ENCODE measurements at regions not wholly inside any gene's neighbourhood (a gene's known extent, or its start where the extent isn't known, plus 50 kb on each side); places are given as distances from the start of the nearest gene placed in this dataset.

DNA sequence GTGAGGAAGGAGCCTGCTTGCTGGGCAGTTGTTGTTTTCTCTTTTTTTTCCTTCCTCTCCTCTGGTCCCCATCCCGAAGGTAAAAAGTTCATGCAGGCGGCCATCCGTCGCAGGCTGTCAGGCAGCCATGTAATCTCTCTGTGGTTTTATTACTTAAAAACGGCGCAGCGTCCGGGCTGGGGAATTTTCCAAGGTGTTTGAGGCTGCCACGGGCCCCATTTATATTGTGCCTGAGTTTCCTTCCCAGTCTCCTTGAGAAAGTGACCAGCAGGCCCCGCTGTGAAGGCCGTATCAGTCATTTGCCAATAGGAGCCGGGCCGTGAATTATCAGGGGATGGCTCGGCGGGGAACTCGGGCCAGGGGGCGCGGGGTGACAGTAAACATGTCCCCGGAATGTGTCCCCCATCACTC is 289.7 kb downstream of the PBX3 start:
- H3K27me3 ChIP-seq = no peaks in the 10 kb centered on the region
- no peak overlapping the region for H3K4me3 ChIP-seq
- H3K36me3 ChIP-seq = no peaks in the 10 kb centered on the region
- TF ChIP-seq, protein P1, sequence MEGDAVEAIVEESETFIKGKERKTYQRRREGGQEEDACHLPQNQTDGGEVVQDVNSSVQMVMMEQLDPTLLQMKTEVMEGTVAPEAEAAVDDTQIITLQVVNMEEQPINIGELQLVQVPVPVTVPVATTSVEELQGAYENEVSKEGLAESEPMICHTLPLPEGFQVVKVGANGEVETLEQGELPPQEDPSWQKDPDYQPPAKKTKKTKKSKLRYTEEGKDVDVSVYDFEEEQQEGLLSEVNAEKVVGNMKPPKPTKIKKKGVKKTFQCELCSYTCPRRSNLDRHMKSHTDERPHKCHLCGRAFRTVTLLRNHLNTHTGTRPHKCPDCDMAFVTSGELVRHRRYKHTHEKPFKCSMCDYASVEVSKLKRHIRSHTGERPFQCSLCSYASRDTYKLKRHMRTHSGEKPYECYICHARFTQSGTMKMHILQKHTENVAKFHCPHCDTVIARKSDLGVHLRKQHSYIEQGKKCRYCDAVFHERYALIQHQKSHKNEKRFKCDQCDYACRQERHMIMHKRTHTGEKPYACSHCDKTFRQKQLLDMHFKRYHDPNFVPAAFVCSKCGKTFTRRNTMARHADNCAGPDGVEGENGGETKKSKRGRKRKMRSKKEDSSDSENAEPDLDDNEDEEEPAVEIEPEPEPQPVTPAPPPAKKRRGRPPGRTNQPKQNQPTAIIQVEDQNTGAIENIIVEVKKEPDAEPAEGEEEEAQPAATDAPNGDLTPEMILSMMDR (IDR thresholded peaks at IDR 0.05) = no peak
- H3K4me1 ChIP-seq = no peaks in the 10 kb centered on the region
- H3K9me3 ChIP-seq = peaks cover 0 to 5% of the 10 kb centered on the region in 2 donors
- DNase-seq (ENCODE audit: low spot score) = no peak
- no peak overlapping the region for H3K27ac ChIP-seq

DNA sequence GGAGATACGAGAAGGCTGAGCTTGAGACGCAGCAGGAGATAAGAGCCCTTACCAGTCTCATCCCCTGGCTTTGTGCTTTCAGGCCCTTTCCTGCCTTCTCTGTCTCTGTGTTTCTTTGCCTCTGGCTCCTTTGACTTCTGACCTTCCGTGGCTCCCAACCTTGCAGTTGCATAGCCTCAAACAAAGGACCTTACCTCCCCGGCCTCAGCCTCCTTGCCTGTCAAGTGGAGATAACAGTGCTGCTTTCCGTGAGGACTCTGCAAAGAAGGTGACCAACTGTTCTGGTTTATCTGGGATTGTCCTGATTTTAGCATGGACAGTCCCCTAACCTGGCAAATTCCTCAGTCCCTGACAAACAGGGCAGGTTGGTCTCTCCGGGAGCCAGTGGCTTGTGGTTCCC is 287.8 kb upstream of the MVB12B start:
- Histone ChIP-seq H3K27ac (no peak overlapping the region), H3K36me3 (no peaks in the 10 kb centered on the region), H3K27me3 (no peaks in the 10 kb centered on the region), H3K4me1 (no peaks in the 10 kb centered on the region), H3K9me3 (peaks cover 0 to 13% of the 10 kb centered on the region in 2 donors), H3K4me3 (no peak overlapping the region)
- DNase-seq (ENCODE audit: low spot score) = no peak
- TF ChIP-seq, protein P1 (IDR thresholded peaks at IDR 0.05) = no peak

DNA sequence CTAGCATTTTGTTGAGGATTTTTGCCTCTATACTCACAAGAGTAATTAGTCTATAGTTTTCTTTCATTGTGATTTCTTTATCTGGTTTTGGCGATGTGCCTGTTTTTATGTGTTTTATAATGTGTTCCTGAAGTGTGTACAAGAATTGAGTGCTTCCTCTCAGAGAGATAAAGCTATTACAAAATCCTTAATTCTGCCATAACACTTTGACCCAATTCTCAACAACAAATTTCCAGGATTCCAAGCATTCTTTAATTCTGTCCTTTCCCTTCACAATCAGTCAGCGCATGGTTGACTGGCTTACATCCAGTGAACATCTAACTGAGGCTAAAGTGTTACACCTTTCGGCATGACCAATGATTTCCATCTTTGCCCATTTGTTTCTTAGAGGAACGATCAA is 282.9 kb upstream of the MVB12B start:
- no peak for DNase-seq (ENCODE audit: low spot score)
- Histone ChIP-seq H3K9me3 (peaks cover 0 to 39% of the 10 kb centered on the region in 2 donors), H3K27me3 (no peaks in the 10 kb centered on the region), H3K36me3 (no peaks in the 10 kb centered on the region), H3K4me3 (no peak overlapping the region), H3K4me1 (no peaks in the 10 kb centered on the region), H3K27ac (no peak overlapping the region)
- TF ChIP-seq, protein P1 (IDR thresholded peaks at IDR 0.05) = no peak

DNA sequence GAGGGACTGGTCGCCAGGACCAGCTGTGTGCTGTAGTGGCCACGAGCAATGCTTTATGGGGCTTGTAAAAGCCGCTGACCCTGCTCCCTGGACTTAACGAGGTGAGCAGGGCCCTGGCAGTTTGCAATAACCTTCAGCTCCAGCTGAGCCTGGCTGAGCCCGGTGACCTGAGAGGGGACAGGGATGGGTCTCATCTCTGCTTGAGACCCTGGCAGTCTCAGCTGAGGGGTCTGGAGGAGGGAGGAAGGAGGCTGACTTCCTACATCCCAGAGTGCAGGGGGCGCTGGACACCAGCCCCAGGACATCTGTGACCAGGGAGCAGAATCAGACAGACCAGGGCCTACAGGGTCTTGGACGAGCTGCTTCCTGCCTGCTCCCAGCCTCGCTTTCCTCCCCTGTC is 277.5 kb upstream of the MVB12B start:
- H3K4me3 ChIP-seq = no peak overlapping the region
- H3K4me1 ChIP-seq = no peaks in the 10 kb centered on the region
- no peaks in the 10 kb centered on the region for H3K36me3 ChIP-seq
- TF ChIP-seq, protein P1 (IDR thresholded peaks at IDR 0.05) = no peak
- H3K9me3 ChIP-seq = peaks cover 0 to 24% of the 10 kb centered on the region in 2 donors
- H3K27me3 ChIP-seq = no peaks in the 10 kb centered on the region
- H3K27ac ChIP-seq = no peak overlapping the region
- DNase-seq (ENCODE audit: low spot score) = no peak

DNA sequence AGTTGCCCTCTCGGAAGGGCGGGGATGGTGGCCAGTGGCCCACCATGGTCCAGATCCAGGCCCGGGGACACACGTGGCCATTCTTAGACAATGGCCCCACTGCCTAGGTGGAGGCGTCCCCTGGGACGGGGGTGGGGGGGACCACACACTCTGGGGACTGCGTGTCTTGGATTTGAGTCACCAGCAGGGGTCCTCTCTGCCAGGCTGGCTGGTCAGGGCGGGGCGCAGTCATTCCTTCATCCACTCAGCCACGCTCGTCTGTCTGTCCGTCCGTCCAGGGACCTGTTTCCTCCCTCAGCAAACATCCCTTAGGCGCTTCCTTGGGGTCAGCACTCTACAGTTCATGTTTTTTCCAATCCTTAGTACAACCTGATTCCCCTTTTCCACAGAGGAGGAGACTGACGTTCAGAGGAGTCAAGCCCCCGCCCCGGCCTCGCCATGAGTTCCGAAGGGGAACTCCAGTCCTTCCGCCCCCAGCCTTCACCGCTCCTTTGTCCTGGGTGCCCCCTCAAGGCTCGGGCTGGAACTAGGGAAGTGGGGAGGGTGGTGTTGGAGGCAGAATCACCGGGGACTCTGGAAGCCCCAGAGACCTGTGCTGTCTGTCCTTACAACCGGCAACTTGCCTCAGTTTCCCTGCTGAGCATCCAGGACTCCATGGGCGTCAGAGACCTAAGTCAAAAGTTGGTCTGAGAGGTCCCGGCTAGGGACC is 276.6 kb upstream of the MVB12B start:
- H3K27ac ChIP-seq = no peak overlapping the region
- H3K4me3 ChIP-seq = no peak overlapping the region
- H3K4me1 ChIP-seq = no peaks in the 10 kb centered on the region
- TF ChIP-seq, protein P1 (IDR thresholded peaks at IDR 0.05) = no peak
- no peak for DNase-seq (ENCODE audit: low spot score)
- peaks cover 0 to 14% of the 10 kb centered on the region in 2 donors for H3K9me3 ChIP-seq
- no peaks in the 10 kb centered on the region for H3K27me3 ChIP-seq
- H3K36me3 ChIP-seq = no peaks in the 10 kb centered on the region

DNA sequence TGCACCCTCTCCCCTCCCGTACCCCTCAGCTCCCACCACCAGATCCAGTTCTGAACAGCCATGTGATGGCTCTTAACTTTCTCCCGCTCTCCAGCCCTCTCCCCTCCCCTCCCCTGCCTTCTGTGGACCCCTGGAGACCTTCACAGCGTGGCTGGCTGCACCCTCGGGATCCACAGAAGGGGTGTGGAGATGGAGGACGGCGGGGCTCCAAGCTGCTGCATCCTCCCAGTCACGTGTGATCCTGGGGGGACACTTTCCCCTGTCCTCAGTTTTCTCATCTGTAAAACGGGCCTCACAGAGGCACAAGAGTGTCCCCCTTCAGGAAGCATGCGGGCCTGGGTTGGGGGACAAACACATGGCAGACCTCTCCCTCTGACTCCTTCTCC is 276.0 kb upstream of the MVB12B start:
- H3K4me1 ChIP-seq = no peaks in the 10 kb centered on the region
- no peak overlapping the region for H3K4me3 ChIP-seq
- TF ChIP-seq, protein P1 (IDR thresholded peaks at IDR 0.05) = no peak
- H3K9me3 ChIP-seq = peaks cover 0 to 9% of the 10 kb centered on the region in 2 donors
- DNase-seq (ENCODE audit: low spot score) = no peak
- no peaks in the 10 kb centered on the region for H3K27me3 ChIP-seq
- H3K27ac ChIP-seq = no peak overlapping the region
- H3K36me3 ChIP-seq = no peaks in the 10 kb centered on the region

Measured in right atrium auricular region (tissue), 2 donors.